ENCODE measurements at regions not wholly inside any gene's neighbourhood (a gene's known extent, or its start where the extent isn't known, plus 50 kb on each side); places are given as distances from the start of the nearest gene placed in this dataset.

DNA sequence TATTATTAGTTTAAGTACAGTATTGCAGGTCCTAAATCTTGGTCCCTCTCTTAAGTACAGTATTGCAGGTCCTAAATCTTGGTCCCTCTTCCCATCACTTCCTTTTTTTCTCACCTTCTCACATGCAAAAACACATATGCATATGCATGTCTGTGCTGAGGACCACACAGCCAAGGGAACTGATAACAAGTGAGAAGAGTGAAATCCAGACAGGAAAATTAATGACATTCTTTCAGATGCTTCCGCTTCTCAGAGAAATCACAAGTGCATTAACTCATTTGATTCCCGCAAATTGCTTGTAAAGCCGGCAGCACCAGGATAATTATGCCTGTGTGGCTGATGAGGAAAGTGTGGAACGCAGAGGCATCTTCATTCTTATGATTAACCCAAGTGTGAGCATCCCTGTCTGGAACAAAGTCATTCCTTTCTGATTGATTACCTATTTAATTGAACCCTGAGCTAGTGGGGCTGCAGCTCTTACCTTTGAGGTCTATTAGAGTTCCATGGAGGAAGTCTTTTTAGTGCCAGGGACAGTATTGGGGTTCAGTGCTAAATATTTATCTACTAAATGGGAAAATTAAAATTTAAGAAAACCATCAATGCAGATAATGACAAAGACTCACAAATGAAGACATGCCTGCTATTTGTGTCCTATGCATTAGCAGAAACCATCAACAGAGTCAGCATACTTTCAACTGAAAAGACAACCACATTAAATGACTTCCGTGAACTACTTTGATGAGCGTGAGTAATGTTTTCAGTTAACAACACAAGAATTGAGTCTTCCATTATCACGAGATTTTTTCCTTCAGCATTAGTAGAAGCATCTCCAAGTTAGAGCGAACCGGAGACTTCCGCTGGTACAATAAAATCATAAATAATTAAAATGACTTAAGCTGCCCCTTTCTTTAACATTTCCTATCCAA lies 220.4 kb upstream of the SLC35G4 start (continued):
- TF ChIP-seq ZFAT (CRISPR knock-in tag; conservative IDR thresholded peaks at IDR 0.05) (no peak), ZNF629 (CRISPR knock-in tag; conservative IDR thresholded peaks at IDR 0.05) (no peak), ZNF224 (CRISPR knock-in tag; IDR thresholded peaks at IDR 0.05) (no peak), JUN (CRISPR knock-in tag; IDR thresholded peaks at IDR 0.05) (no peak)
- TF ChIP-seq, protein P1, sequence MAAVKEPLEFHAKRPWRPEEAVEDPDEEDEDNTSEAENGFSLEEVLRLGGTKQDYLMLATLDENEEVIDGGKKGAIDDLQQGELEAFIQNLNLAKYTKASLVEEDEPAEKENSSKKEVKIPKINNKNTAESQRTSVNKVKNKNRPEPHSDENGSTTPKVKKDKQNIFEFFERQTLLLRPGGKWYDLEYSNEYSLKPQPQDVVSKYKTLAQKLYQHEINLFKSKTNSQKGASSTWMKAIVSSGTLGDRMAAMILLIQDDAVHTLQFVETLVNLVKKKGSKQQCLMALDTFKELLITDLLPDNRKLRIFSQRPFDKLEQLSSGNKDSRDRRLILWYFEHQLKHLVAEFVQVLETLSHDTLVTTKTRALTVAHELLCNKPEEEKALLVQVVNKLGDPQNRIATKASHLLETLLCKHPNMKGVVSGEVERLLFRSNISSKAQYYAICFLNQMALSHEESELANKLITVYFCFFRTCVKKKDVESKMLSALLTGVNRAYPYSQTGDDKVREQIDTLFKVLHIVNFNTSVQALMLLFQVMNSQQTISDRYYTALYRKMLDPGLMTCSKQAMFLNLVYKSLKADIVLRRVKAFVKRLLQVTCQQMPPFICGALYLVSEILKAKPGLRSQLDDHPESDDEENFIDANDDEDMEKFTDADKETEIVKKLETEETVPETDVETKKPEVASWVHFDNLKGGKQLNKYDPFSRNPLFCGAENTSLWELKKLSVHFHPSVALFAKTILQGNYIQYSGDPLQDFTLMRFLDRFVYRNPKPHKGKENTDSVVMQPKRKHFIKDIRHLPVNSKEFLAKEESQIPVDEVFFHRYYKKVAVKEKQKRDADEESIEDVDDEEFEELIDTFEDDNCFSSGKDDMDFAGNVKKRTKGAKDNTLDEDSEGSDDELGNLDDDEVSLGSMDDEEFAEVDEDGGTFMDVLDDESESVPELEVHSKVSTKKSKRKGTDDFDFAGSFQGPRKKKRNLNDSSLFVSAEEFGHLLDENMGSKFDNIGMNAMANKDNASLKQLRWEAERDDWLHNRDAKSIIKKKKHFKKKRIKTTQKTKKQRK (IDR thresholded peaks at IDR 0.05; ENCODE audit: low read length): no peak

DNA sequence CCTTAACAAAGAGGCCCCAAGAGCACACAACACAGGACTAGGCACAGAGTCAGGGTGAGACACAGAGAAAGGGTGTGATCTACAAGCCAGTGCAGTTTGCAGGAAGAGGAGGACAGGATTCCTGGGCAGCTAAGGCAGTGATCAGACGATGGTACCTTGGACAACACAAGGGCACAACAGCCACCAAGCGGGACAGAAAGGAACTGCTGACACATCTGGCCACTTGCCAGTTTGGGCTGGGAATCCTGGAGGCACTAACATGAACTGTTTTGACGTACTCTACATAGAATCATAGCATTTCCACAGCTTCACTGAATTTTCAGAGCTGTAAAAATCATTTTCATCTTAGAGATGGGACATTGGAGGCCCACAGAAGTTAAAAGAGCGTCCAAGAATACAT lies 221.5 kb upstream of the SLC35G4 start:
- Histone ChIP-seq H3K79me2 (ENCODE audit: insufficient read depth, low read length) (no peaks in the 10 kb centered on the region), H3K27me3 (ENCODE audit: control insufficient read depth in 1 of 2, insufficient read depth in 2 of 2, low read length in 2 of 2) (no peaks in the 10 kb centered on the region), H3K36me3 (replicated peaks in 1 of 2; ENCODE audit: control insufficient read depth in 1 of 2, insufficient read depth in 2 of 2, low read length in 2 of 2) (no peaks in the 10 kb centered on the region), H3K9ac (ENCODE audit: insufficient read depth, low read depth, low read length) (no peak overlapping the region), H2AFZ (ENCODE audit: low read length) (no peak overlapping the region), H3K4me2 (ENCODE audit: low read depth, low read length) (peak overlapping the region; percentile 26; the same call in 1 of the 2 replicates), H4K20me1 (ENCODE audit: insufficient read depth, low read length) (no peaks in the 10 kb centered on the region), H3K27ac (ENCODE audit: extremely low read length, insufficient read depth, low read length) (no peak overlapping the region), H3K4me1 (ENCODE audit: insufficient read depth, low read length) (no peaks in the 10 kb centered on the region), H3K4me3 (replicated peaks in 1 of 3; ENCODE audit: insufficient read depth in 1 of 3, low read depth in 2 of 3, low read length in 3 of 3) (no peak overlapping the region), H3K9me3 (ENCODE audit: low read length) (no peaks in the 10 kb centered on the region)
- WGBS (ENCODE audit: low lambda C conversion rate): 4% methylated on average over 4 of the region's 4 CpGs
- FAIRE-seq: peak; percentile 93
- CTCF ChIA-PET (ENCODE audit: low intra/inter-chr PET ratio, low total read pairs): interaction anchor here (0.6 kb wide), 1 partner anchor 77 kb away, joined by 3 read pairs; no protein-coding TSS in a partner anchor
- BruUV-seq (replicated peaks): no TSS peak
- in situ Hi-C loops (cut with HindIII; ENCODE audit: extremely low pct_ligation_motif_present, low pct_unique_long_range_greater_than_20kb) (loop anchor here (10.0 kb wide), 1 partner anchor 63 kb away; no protein-coding TSS in a partner anchor), intact Hi-C loops (cut with micrococcal nuclease; ENCODE audit: unreplicated experiment) (loop anchor here (5.0 kb wide), 1 partner anchor 129 kb away; no protein-coding TSS in a partner anchor)
- POLR2A ChIA-PET: no interaction called here
- ATAC-seq: peak; percentile 95
- peak; percentile 76 for DNase-seq (ENCODE audit: low spot score)
- TF ChIP-seq ASH2L (IDR thresholded peaks at IDR 0.05; ENCODE audit: insufficient read length, low read depth, low read length): no peak
- TF ChIP-seq ZNF792 (CRISPR knock-in tag; IDR thresholded peaks at IDR 0.05): 0 out of 2 replicates have a peak, but pooled peaks have one; percentile 31
- TF ChIP-seq, protein P2, sequence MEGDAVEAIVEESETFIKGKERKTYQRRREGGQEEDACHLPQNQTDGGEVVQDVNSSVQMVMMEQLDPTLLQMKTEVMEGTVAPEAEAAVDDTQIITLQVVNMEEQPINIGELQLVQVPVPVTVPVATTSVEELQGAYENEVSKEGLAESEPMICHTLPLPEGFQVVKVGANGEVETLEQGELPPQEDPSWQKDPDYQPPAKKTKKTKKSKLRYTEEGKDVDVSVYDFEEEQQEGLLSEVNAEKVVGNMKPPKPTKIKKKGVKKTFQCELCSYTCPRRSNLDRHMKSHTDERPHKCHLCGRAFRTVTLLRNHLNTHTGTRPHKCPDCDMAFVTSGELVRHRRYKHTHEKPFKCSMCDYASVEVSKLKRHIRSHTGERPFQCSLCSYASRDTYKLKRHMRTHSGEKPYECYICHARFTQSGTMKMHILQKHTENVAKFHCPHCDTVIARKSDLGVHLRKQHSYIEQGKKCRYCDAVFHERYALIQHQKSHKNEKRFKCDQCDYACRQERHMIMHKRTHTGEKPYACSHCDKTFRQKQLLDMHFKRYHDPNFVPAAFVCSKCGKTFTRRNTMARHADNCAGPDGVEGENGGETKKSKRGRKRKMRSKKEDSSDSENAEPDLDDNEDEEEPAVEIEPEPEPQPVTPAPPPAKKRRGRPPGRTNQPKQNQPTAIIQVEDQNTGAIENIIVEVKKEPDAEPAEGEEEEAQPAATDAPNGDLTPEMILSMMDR (CRISPR knock-in tag; IDR thresholded peaks at IDR 0.05): peak; percentile 72
- TF ChIP-seq STAG1 (CRISPR knock-in tag; IDR thresholded peaks at IDR 0.05): peak; percentile 64
- no peak for TF ChIP-seq ADNP (CRISPR knock-in tag; IDR thresholded peaks at IDR 0.05)
- TF ChIP-seq REL (CRISPR knock-in tag; conservative IDR thresholded peaks at IDR 0.05): no peak
- TF ChIP-seq, protein P3, sequence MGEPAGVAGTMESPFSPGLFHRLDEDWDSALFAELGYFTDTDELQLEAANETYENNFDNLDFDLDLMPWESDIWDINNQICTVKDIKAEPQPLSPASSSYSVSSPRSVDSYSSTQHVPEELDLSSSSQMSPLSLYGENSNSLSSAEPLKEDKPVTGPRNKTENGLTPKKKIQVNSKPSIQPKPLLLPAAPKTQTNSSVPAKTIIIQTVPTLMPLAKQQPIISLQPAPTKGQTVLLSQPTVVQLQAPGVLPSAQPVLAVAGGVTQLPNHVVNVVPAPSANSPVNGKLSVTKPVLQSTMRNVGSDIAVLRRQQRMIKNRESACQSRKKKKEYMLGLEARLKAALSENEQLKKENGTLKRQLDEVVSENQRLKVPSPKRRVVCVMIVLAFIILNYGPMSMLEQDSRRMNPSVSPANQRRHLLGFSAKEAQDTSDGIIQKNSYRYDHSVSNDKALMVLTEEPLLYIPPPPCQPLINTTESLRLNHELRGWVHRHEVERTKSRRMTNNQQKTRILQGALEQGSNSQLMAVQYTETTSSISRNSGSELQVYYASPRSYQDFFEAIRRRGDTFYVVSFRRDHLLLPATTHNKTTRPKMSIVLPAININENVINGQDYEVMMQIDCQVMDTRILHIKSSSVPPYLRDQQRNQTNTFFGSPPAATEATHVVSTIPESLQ (CRISPR knock-in tag; conservative IDR thresholded peaks at IDR 0.05): no peak
- no peak for TF ChIP-seq NR2F2 (IDR thresholded peaks at IDR 0.05; ENCODE audit: borderline replicate concordance, low read depth)
- no peak for TF ChIP-seq FIP1L1 (IDR thresholded peaks at IDR 0.05; ENCODE audit: borderline replicate concordance, insufficient read depth, low read depth, low read length)
- TF ChIP-seq RAD21 (CRISPR knock-in tag; IDR thresholded peaks at IDR 0.05): 0 out of 2 replicates have a peak, but pooled peaks have one; percentile 22
